ENCODE measurements at regions not wholly inside any gene's neighbourhood (a gene's known extent, or its start where the extent isn't known, plus 50 kb on each side); places are given as distances from the start of the nearest gene placed in this dataset.
A peak's percentile ranks its signal among the peaks of the same experiment; 100 is the strongest.

GRCh38 chr10:63008491-63008890 lies 124.6 kb upstream of the NRBF2 start:
- no peaks in the 10 kb centered on the region for H3K36me3 ChIP-seq (ENCODE audit: control insufficient read depth, insufficient read depth, low read length)
- H3K4me3 ChIP-seq (ENCODE audit: low read depth, low read length): no peak overlapping the region
- no peak for DNase-seq (ENCODE audit: low read depth in 4 of 6, low spot score in 6 of 6)
- H3K4me1 ChIP-seq (ENCODE audit: control insufficient read depth, insufficient read depth, low read length): no peaks in the 10 kb centered on the region
- no peaks in the 10 kb centered on the region for H3K27me3 ChIP-seq (ENCODE audit: control insufficient read depth, insufficient read depth, low read length)
- no peak overlapping the region for H3K27ac ChIP-seq (ENCODE audit: low read depth, low read length)
- H3K9me3 ChIP-seq (ENCODE audit: control insufficient read depth, insufficient read depth, low read length): no peaks in the 10 kb centered on the region

GRCh38 chr10:63007112-63007511 lies 126.0 kb upstream of the NRBF2 start:
- H3K4me3 ChIP-seq (ENCODE audit: low read depth, low read length): no peak overlapping the region
- no peak overlapping the region for H3K27ac ChIP-seq (ENCODE audit: low read depth, low read length)
- H3K4me1 ChIP-seq (ENCODE audit: control insufficient read depth, insufficient read depth, low read length): no peaks in the 10 kb centered on the region
- no peaks in the 10 kb centered on the region for H3K9me3 ChIP-seq (ENCODE audit: control insufficient read depth, insufficient read depth, low read length)
- WGBS (ENCODE audit: insufficient coverage): no CpG with 5 or more reads among the region's 9 CpGs
- no peak for DNase-seq (ENCODE audit: low read depth in 4 of 6, low spot score in 6 of 6)
- H3K27me3 ChIP-seq (ENCODE audit: control insufficient read depth, insufficient read depth, low read length): no peaks in the 10 kb centered on the region
- no peaks in the 10 kb centered on the region for H3K36me3 ChIP-seq (ENCODE audit: control insufficient read depth, insufficient read depth, low read length)

- DNase-seq (ENCODE audit: low read depth in 4 of 6, low spot score in 6 of 6): no peak
- Histone ChIP-seq H3K27me3 (ENCODE audit: control insufficient read depth, insufficient read depth, low read length) (no peaks in the 10 kb centered on the region), H3K27ac (ENCODE audit: low read depth, low read length) (no peak overlapping the region), H3K9me3 (ENCODE audit: control insufficient read depth, insufficient read depth, low read length) (no peaks in the 10 kb centered on the region), H3K4me1 (ENCODE audit: control insufficient read depth, insufficient read depth, low read length) (no peaks in the 10 kb centered on the region), H3K36me3 (ENCODE audit: control insufficient read depth, insufficient read depth, low read length) (no peaks in the 10 kb centered on the region), H3K4me3 (ENCODE audit: low read depth, low read length) (no peak overlapping the region)
- WGBS (ENCODE audit: insufficient coverage): 100% methylated on average over 1 of the region's 3 CpGs
Measured at GRCh38 chr10:63005246-63005645, 127.9 kb upstream of the NRBF2 start.

- WGBS (ENCODE audit: insufficient coverage): 67% methylated on average over 4 of the region's 5 CpGs
- DNase-seq (ENCODE audit: low read depth in 4 of 6, low spot score in 6 of 6): no peak
Measured at GRCh38 chr10:63003816-63004453, 129.2 kb upstream of the NRBF2 start.

GRCh38 chr10:62996925-62997324 lies 136.2 kb upstream of the NRBF2 start:
- peak in 2 of 6 donors; percentile 37 to 61 for DNase-seq (ENCODE audit: low read depth in 4 of 6, low spot score in 6 of 6)
- H3K9me3 ChIP-seq (ENCODE audit: control insufficient read depth, insufficient read depth, low read length): no peaks in the 10 kb centered on the region
- no peak overlapping the region for H3K27ac ChIP-seq (ENCODE audit: low read depth, low read length)
- H3K27me3 ChIP-seq (ENCODE audit: control insufficient read depth, insufficient read depth, low read length): no peaks in the 10 kb centered on the region
- WGBS (ENCODE audit: insufficient coverage): 20% methylated on average over 1 of the region's 3 CpGs
- H3K4me3 ChIP-seq (ENCODE audit: low read depth, low read length): no peak overlapping the region
- H3K4me1 ChIP-seq (ENCODE audit: control insufficient read depth, insufficient read depth, low read length): no peaks in the 10 kb centered on the region
- H3K36me3 ChIP-seq (ENCODE audit: control insufficient read depth, insufficient read depth, low read length): no peaks in the 10 kb centered on the region

More at GRCh38 chr10:63003816-63004453, 129.2 kb upstream of the NRBF2 start:
- no peak overlapping the region for H3K4me3 ChIP-seq (ENCODE audit: low read depth, low read length)
- no peaks in the 10 kb centered on the region for H3K4me1 ChIP-seq (ENCODE audit: control insufficient read depth, insufficient read depth, low read length)
- H3K36me3 ChIP-seq (ENCODE audit: control insufficient read depth, insufficient read depth, low read length): no peaks in the 10 kb centered on the region
- H3K9me3 ChIP-seq (ENCODE audit: control insufficient read depth, insufficient read depth, low read length): no peaks in the 10 kb centered on the region
- no peaks in the 10 kb centered on the region for H3K27me3 ChIP-seq (ENCODE audit: control insufficient read depth, insufficient read depth, low read length)
- no peak overlapping the region for H3K27ac ChIP-seq (ENCODE audit: low read depth, low read length)

GRCh38 chr10:62996516-62996915 lies 136.6 kb upstream of the NRBF2 start:
- DNase-seq (ENCODE audit: low read depth in 4 of 6, low spot score in 6 of 6): no peak
- no CpG with 5 or more reads among the region's 1 CpG for WGBS (ENCODE audit: insufficient coverage)
- Histone ChIP-seq H3K27ac (ENCODE audit: low read depth, low read length) (no peak overlapping the region), H3K9me3 (ENCODE audit: control insufficient read depth, insufficient read depth, low read length) (no peaks in the 10 kb centered on the region), H3K4me1 (ENCODE audit: control insufficient read depth, insufficient read depth, low read length) (no peaks in the 10 kb centered on the region), H3K4me3 (ENCODE audit: low read depth, low read length) (no peak overlapping the region), H3K36me3 (ENCODE audit: control insufficient read depth, insufficient read depth, low read length) (no peaks in the 10 kb centered on the region), H3K27me3 (ENCODE audit: control insufficient read depth, insufficient read depth, low read length) (no peaks in the 10 kb centered on the region)

- H3K36me3 ChIP-seq (ENCODE audit: control insufficient read depth, insufficient read depth, low read length): no peaks in the 10 kb centered on the region
- no peak overlapping the region for H3K4me3 ChIP-seq (ENCODE audit: low read depth, low read length)
- no peak overlapping the region for H3K27ac ChIP-seq (ENCODE audit: low read depth, low read length)
- no peaks in the 10 kb centered on the region for H3K9me3 ChIP-seq (ENCODE audit: control insufficient read depth, insufficient read depth, low read length)
- DNase-seq (ENCODE audit: low read depth in 4 of 6, low spot score in 6 of 6): no peak
- no peaks in the 10 kb centered on the region for H3K27me3 ChIP-seq (ENCODE audit: control insufficient read depth, insufficient read depth, low read length)
- H3K4me1 ChIP-seq (ENCODE audit: control insufficient read depth, insufficient read depth, low read length): no peaks in the 10 kb centered on the region
Measured at GRCh38 chr10:62993121-62993520, 140.0 kb upstream of the NRBF2 start.

GRCh38 chr10:62992145-62992721 lies 140.9 kb upstream of the NRBF2 start:
- Histone ChIP-seq H3K27ac (ENCODE audit: low read depth, low read length) (peak overlapping the region; percentile 65), H3K27me3 (ENCODE audit: control insufficient read depth, insufficient read depth, low read length) (no peaks in the 10 kb centered on the region), H3K36me3 (ENCODE audit: control insufficient read depth, insufficient read depth, low read length) (no peaks in the 10 kb centered on the region), H3K4me1 (ENCODE audit: control insufficient read depth, insufficient read depth, low read length) (no peaks in the 10 kb centered on the region), H3K9me3 (ENCODE audit: control insufficient read depth, insufficient read depth, low read length) (no peaks in the 10 kb centered on the region), H3K4me3 (ENCODE audit: low read depth, low read length) (no peak overlapping the region)
- WGBS (ENCODE audit: insufficient coverage): 74% methylated on average over 6 of the region's 9 CpGs
- DNase-seq (ENCODE audit: low read depth in 4 of 6, low spot score in 6 of 6): peak in 1 of 6 donors; percentile 35

- H3K9me3 ChIP-seq (ENCODE audit: control insufficient read depth, insufficient read depth, low read length): no peaks in the 10 kb centered on the region
- H3K27me3 ChIP-seq (ENCODE audit: control insufficient read depth, insufficient read depth, low read length): no peaks in the 10 kb centered on the region
- H3K4me1 ChIP-seq (ENCODE audit: control insufficient read depth, insufficient read depth, low read length): no peaks in the 10 kb centered on the region
- H3K36me3 ChIP-seq (ENCODE audit: control insufficient read depth, insufficient read depth, low read length): no peaks in the 10 kb centered on the region
- H3K4me3 ChIP-seq (ENCODE audit: low read depth, low read length): no peak overlapping the region
- DNase-seq (ENCODE audit: low read depth in 4 of 6, low spot score in 6 of 6): no peak
- no peak overlapping the region for H3K27ac ChIP-seq (ENCODE audit: low read depth, low read length)
- no CpG with 5 or more reads among the region's 1 CpG for WGBS (ENCODE audit: insufficient coverage)
Measured at GRCh38 chr10:62990126-62990525, 143.0 kb upstream of the NRBF2 start.

- Histone ChIP-seq H3K36me3 (ENCODE audit: control insufficient read depth, insufficient read depth, low read length) (no peaks in the 10 kb centered on the region), H3K27me3 (ENCODE audit: control insufficient read depth, insufficient read depth, low read length) (no peaks in the 10 kb centered on the region), H3K4me1 (ENCODE audit: control insufficient read depth, insufficient read depth, low read length) (no peaks in the 10 kb centered on the region), H3K9me3 (ENCODE audit: control insufficient read depth, insufficient read depth, low read length) (no peaks in the 10 kb centered on the region), H3K4me3 (ENCODE audit: low read depth, low read length) (no peak overlapping the region), H3K27ac (ENCODE audit: low read depth, low read length) (no peak overlapping the region)
- no peak for DNase-seq (ENCODE audit: low read depth in 4 of 6, low spot score in 6 of 6)
- 100% methylated on average over 2 of the region's 4 CpGs for WGBS (ENCODE audit: insufficient coverage)
Measured at GRCh38 chr10:62985807-62986600, 147.1 kb upstream of the NRBF2 start.
